ENCODE measurements at regions not wholly inside any gene's neighbourhood (a gene's known extent, or its start where the extent isn't known, plus 50 kb on each side); places are given as distances from the start of the nearest gene placed in this dataset.

DNA sequence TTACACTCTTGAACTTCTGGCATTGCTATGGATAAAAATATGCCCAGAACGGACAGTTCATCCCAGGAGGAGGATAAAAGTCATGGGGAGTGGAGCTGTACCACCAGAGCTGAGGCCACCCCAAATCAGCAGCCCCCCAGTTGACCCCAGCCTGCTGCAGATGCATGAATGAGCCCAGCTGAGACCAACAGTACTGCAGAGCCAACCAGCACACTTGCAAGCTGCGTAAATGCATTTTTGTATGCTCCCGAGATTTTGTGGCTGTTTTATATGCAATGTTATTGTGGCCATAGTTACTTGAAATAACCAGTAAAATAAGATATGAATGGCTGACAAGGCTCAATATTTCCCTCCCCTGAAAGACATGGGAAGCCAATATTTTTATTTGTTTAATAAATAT lies 264.6 kb downstream of the DUSP10 start:
- Histone ChIP-seq H3K27me3 (replicated peaks in 1 of 2; ENCODE audit: control insufficient read depth in 2 of 2, insufficient read depth in 2 of 2, low read length in 1 of 2) (no peaks in the 10 kb centered on the region; a peak in 1 of 4 replicates), H3K4me2 (ENCODE audit: control insufficient read depth, insufficient read depth) (no peak overlapping the region), H3K79me2 (ENCODE audit: control insufficient read depth, insufficient read depth, low read length) (no peaks in the 10 kb centered on the region), H3K4me3 (no peak overlapping the region), H3K36me3 (ENCODE audit: control insufficient read depth in 2 of 2, insufficient read depth in 2 of 2, low read length in 1 of 2) (no peaks in the 10 kb centered on the region), H4K20me1 (ENCODE audit: control insufficient read depth, insufficient read depth) (no peaks in the 10 kb centered on the region), H3K9ac (ENCODE audit: control insufficient read depth, insufficient read depth, low read length) (no peak overlapping the region), H3K9me3 (replicated peaks; ENCODE audit: control insufficient read depth, insufficient read depth, low read length) (no peaks in the 10 kb centered on the region), H2AFZ (ENCODE audit: control insufficient read depth, low read depth, low read length) (no peak overlapping the region), H3K4me1 (ENCODE audit: control insufficient read depth, insufficient read depth, low read length) (no peaks in the 10 kb centered on the region), H3K27ac (ENCODE audit: control insufficient read depth, insufficient read depth) (no peak overlapping the region)
- BruUV-seq (replicated peaks), result no TSS peak
- FAIRE-seq, result no peak
- ChIA-PET RAD21 (ENCODE audit: unreplicated experiment) (interaction anchor here (0.6 to 4.7 kb wide), 18 partner anchors 38 to 979 kb away, joined by 3 to 45 read pairs (median 6); partner anchors contain the start of gene DUSP10), CTCF (interaction anchor here (0.7 to 3.1 kb wide), 23 partner anchors 9 to 978 kb away, joined by 3 to 28 read pairs (median 5); partner anchors contain the start of gene DUSP10), SMC1A (ENCODE audit: uncharacterized antibody, unreplicated experiment) (interaction anchor here (0.6 to 4.0 kb wide), 20 partner anchors 9 to 978 kb away, joined by 3 to 36 read pairs (median 4); no protein-coding TSS in a partner anchor), POLR2A (no interaction called here)
- in situ Hi-C loops (cut with MboI) (loop anchor here (5.0 kb wide), 2 partner anchors 695 to 975 kb away; no protein-coding TSS in a partner anchor), intact Hi-C loops (cut with micrococcal nuclease; ENCODE audit: unreplicated experiment) (loop anchor here (5.0 to 10.0 kb wide), 3 partner anchors 348 to 620 kb away; no protein-coding TSS in a partner anchor)
- no peak for ATAC-seq
- no peak for DNase-seq (ENCODE audit: low read depth, low spot score)
- TF ChIP-seq PAX8 (IDR thresholded peaks at IDR 0.05) (no peak), BACH1 (IDR thresholded peaks at IDR 0.05; ENCODE audit: borderline replicate concordance) (no peak), SIN3A (IDR thresholded peaks at IDR 0.05; ENCODE audit: low read depth, low read length) (no peak), NFXL1 (IDR thresholded peaks at IDR 0.05; ENCODE audit: borderline replicate concordance) (no peak), BMI1 (IDR thresholded peaks at IDR 0.05; ENCODE audit: borderline replicate concordance) (no peak)
- TF ChIP-seq, protein P1, sequence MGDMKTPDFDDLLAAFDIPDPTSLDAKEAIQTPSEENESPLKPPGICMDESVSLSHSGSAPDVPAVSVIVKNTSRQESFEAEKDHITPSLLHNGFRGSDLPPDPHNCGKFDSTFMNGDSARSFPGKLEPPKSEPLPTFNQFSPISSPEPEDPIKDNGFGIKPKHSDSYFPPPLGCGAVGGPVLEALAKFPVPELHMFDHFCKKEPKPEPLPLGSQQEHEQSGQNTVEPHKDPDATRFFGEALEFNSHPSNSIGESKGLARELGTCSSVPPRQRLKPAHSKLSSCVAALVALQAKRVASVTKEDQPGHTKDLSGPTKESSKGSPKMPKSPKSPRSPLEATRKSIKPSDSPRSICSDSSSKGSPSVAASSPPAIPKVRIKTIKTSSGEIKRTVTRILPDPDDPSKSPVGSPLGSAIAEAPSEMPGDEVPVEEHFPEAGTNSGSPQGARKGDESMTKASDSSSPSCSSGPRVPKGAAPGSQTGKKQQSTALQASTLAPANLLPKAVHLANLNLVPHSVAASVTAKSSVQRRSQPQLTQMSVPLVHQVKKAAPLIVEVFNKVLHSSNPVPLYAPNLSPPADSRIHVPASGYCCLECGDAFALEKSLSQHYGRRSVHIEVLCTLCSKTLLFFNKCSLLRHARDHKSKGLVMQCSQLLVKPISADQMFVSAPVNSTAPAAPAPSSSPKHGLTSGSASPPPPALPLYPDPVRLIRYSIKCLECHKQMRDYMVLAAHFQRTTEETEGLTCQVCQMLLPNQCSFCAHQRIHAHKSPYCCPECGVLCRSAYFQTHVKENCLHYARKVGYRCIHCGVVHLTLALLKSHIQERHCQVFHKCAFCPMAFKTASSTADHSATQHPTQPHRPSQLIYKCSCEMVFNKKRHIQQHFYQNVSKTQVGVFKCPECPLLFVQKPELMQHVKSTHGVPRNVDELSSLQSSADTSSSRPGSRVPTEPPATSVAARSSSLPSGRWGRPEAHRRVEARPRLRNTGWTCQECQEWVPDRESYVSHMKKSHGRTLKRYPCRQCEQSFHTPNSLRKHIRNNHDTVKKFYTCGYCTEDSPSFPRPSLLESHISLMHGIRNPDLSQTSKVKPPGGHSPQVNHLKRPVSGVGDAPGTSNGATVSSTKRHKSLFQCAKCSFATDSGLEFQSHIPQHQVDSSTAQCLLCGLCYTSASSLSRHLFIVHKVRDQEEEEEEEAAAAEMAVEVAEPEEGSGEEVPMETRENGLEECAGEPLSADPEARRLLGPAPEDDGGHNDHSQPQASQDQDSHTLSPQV (IDR thresholded peaks at IDR 0.05), result no peak
- TF ChIP-seq, protein P2, sequence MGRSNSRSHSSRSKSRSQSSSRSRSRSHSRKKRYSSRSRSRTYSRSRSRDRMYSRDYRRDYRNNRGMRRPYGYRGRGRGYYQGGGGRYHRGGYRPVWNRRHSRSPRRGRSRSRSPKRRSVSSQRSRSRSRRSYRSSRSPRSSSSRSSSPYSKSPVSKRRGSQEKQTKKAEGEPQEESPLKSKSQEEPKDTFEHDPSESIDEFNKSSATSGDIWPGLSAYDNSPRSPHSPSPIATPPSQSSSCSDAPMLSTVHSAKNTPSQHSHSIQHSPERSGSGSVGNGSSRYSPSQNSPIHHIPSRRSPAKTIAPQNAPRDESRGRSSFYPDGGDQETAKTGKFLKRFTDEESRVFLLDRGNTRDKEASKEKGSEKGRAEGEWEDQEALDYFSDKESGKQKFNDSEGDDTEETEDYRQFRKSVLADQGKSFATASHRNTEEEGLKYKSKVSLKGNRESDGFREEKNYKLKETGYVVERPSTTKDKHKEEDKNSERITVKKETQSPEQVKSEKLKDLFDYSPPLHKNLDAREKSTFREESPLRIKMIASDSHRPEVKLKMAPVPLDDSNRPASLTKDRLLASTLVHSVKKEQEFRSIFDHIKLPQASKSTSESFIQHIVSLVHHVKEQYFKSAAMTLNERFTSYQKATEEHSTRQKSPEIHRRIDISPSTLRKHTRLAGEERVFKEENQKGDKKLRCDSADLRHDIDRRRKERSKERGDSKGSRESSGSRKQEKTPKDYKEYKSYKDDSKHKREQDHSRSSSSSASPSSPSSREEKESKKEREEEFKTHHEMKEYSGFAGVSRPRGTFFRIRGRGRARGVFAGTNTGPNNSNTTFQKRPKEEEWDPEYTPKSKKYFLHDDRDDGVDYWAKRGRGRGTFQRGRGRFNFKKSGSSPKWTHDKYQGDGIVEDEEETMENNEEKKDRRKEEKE (IDR thresholded peaks at IDR 0.05), result no peak
- 14% methylated on average over 3 of the region's 3 CpGs for whole genome bisulfite sequencing (ENCODE audit: insufficient coverage, insufficient replicate concordance, low lambda C conversion rate, missing lambda C conversion rate)
